ENCODE measurements at regions not wholly inside any gene's neighbourhood (a gene's known extent, or its start where the extent isn't known, plus 50 kb on each side); places are given as distances from the start of the nearest gene placed in this dataset.

- Histone ChIP-seq H3K9me3 (ENCODE audit: severe bottlenecking) (no peaks in the 10 kb centered on the region), H3K27ac (no peak overlapping the region), H3K4me3 (ENCODE audit: low read depth, low read length) (no peak overlapping the region), H3K36me3 (no peaks in the 10 kb centered on the region), H3K27me3 (ENCODE audit: insufficient read depth, low read depth, severe bottlenecking) (peaks cover 5% of the 10 kb centered on the region)
- TF ChIP-seq CTCF (IDR thresholded peaks at IDR 0.05; ENCODE audit: low read depth, low read length) = no peak
- no peak for DNase-seq
Observed at GRCh38 chr18:5651736-5652135, 107.9 kb upstream of the EPB41L3 start.

GRCh38 chr18:5649439-5649838, 105.6 kb upstream of the EPB41L3 start:
- peaks cover 5% of the 10 kb centered on the region for H3K27me3 ChIP-seq (ENCODE audit: insufficient read depth, low read depth, severe bottlenecking)
- no peak for TF ChIP-seq CTCF (IDR thresholded peaks at IDR 0.05; ENCODE audit: low read depth, low read length)
- no peaks in the 10 kb centered on the region for H3K36me3 ChIP-seq
- no peak overlapping the region for H3K4me3 ChIP-seq (ENCODE audit: low read depth, low read length)
- DNase-seq = no peak
- no peak overlapping the region for H3K27ac ChIP-seq
- H3K9me3 ChIP-seq (ENCODE audit: severe bottlenecking) = no peaks in the 10 kb centered on the region

GRCh38 chr18:5646739-5647138, 102.9 kb upstream of the EPB41L3 start:
- TF ChIP-seq CTCF (IDR thresholded peaks at IDR 0.05; ENCODE audit: low read depth, low read length) = no peak
- DNase-seq = no peak
- Histone ChIP-seq H3K27me3 (ENCODE audit: insufficient read depth, low read depth, severe bottlenecking) (peaks cover 8% of the 10 kb centered on the region), H3K27ac (no peak overlapping the region), H3K4me3 (ENCODE audit: low read depth, low read length) (no peak overlapping the region), H3K36me3 (no peaks in the 10 kb centered on the region), H3K9me3 (ENCODE audit: severe bottlenecking) (no peaks in the 10 kb centered on the region)

GRCh38 chr18:5643288-5643687, 99.5 kb upstream of the EPB41L3 start:
- Histone ChIP-seq H3K36me3 (no peaks in the 10 kb centered on the region), H3K27ac (no peak overlapping the region), H3K9me3 (ENCODE audit: severe bottlenecking) (no peaks in the 10 kb centered on the region), H3K27me3 (ENCODE audit: insufficient read depth, low read depth, severe bottlenecking) (peaks cover 11% of the 10 kb centered on the region), H3K4me3 (ENCODE audit: low read depth, low read length) (no peak overlapping the region)
- no peak for TF ChIP-seq CTCF (IDR thresholded peaks at IDR 0.05; ENCODE audit: low read depth, low read length)
- no peak for DNase-seq

GRCh38 chr18:5640939-5641338, 97.1 kb upstream of the EPB41L3 start:
- no peak overlapping the region for H3K27ac ChIP-seq
- H3K9me3 ChIP-seq (ENCODE audit: severe bottlenecking) = no peaks in the 10 kb centered on the region
- H3K4me3 ChIP-seq (ENCODE audit: low read depth, low read length) = no peak overlapping the region
- no peak for TF ChIP-seq CTCF (IDR thresholded peaks at IDR 0.05; ENCODE audit: low read depth, low read length)
- peaks cover 11% of the 10 kb centered on the region for H3K27me3 ChIP-seq (ENCODE audit: insufficient read depth, low read depth, severe bottlenecking)
- DNase-seq = no peak
- no peaks in the 10 kb centered on the region for H3K36me3 ChIP-seq

GRCh38 chr18:5639131-5639530, 95.3 kb upstream of the EPB41L3 start:
- H3K9me3 ChIP-seq (ENCODE audit: severe bottlenecking) = no peaks in the 10 kb centered on the region

More at GRCh38 chr18:5639131-5639530, 95.3 kb upstream of the EPB41L3 start:
- Histone ChIP-seq H3K4me3 (ENCODE audit: low read depth, low read length) (no peak overlapping the region), H3K36me3 (no peaks in the 10 kb centered on the region), H3K27me3 (ENCODE audit: insufficient read depth, low read depth, severe bottlenecking) (peaks cover 6% of the 10 kb centered on the region), H3K27ac (no peak overlapping the region)
- DNase-seq = no peak
- TF ChIP-seq CTCF (IDR thresholded peaks at IDR 0.05; ENCODE audit: low read depth, low read length) = no peak
